ENCODE measurements at regions not wholly inside any gene's neighbourhood (a gene's known extent, or its start where the extent isn't known, plus 50 kb on each side); places are given as distances from the start of the nearest gene placed in this dataset.
A peak's percentile ranks its signal among the peaks of the same experiment; 100 is the strongest.

DNA sequence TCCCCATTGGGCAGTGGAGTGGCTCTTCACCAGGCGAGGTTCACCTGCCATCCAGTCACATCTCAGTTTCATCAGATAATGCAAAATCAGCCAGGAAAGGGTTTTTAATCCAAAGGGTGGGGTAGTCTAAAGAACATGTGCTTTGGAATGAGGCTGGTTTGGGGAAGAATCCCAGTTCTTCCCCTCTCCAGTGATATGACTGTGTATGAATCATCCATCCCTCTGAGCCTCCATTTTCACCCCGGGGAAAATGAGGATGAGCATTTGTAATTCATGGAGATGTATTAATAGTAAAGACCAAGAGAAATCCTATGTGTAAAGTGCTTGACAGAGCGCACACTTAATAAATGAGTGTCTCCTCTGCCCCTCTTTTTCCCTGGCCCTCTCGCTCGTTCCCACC lies 215.1 kb upstream of the FGGY start:
- WGBS, 2 experiments (ENCODE audit: extremely low coverage in 1 of 2, insufficient coverage in 1 of 2, insufficient read length in 1 of 2, insufficient replicate concordance in 2 of 2, low coverage in 1 of 2, low lambda C conversion rate in 2 of 2, missing lambda C conversion rate in 1 of 2) = 94% methylated on average over 5 of the region's 5 CpGs; no CpG with 5 or more reads in 1 of the 2 experiments
- Histone ChIP-seq H3K23me2 (ENCODE audit: low read depth, low read length) (no peaks in the 10 kb centered on the region), H3K79me1 (ENCODE audit: low read depth, low read length) (no peaks in the 10 kb centered on the region), H3K18ac (ENCODE audit: extremely low read depth, low read length) (peak overlapping the region; percentile 62; the same call in 1 of the 2 replicates), H3K4me2 (ENCODE audit: insufficient read depth in 1 of 2, low read depth in 2 of 2, low read length in 2 of 2) (no peak overlapping the region), H3K9me3 (ENCODE audit: insufficient read depth in 2 of 2, low read depth in 1 of 2, low read length in 1 of 2) (no peaks in the 10 kb centered on the region), H2AFZ (ENCODE audit: low read length) (no peak overlapping the region), H3K36me3 (ENCODE audit: control insufficient read depth in 2 of 4, insufficient read depth in 4 of 4, low read length in 3 of 4) (no peaks in the 10 kb centered on the region), H4K5ac (ENCODE audit: insufficient read length, low read depth, low read length) (no peak overlapping the region), H2BK15ac (ENCODE audit: low read length) (no peak overlapping the region), H3K56ac (replicated peaks; ENCODE audit: insufficient read length, low read depth, low read length) (no peak overlapping the region), H2BK12ac (ENCODE audit: low read depth, low read length) (0 out of 2 replicates have a peak overlapping the region, but pooled peaks have one; percentile 64), H3K4ac (replicated peaks; ENCODE audit: insufficient read length, low read depth, low read length) (no peak overlapping the region), H4K91ac (replicated peaks; ENCODE audit: insufficient read length, low read length) (no peak overlapping the region), H3K9ac (replicated peaks in 1 of 4; ENCODE audit: extremely low read depth in 1 of 4, low read depth in 3 of 4, low read length in 3 of 4) (no peak overlapping the region), H4K8ac (ENCODE audit: extremely low read depth, insufficient read depth, low read length) (no peak overlapping the region), H3K23ac (ENCODE audit: insufficient read length) (no peak overlapping the region), H3K27me3 (replicated peaks in 1 of 4; ENCODE audit: control insufficient read depth in 3 of 4, extremely low read depth in 1 of 4, insufficient read depth in 3 of 4, low read length in 3 of 4) (no peaks in the 10 kb centered on the region), H3K14ac (ENCODE audit: insufficient read length) (no peak overlapping the region), H2BK20ac (ENCODE audit: low read length) (peak overlapping the region; percentile 95), H2BK120ac (replicated peaks; ENCODE audit: low read depth, low read length) (peak overlapping the region; percentile 11), H3K79me2 (ENCODE audit: control insufficient read depth in 1 of 2, insufficient read depth in 2 of 2, low read length in 2 of 2) (no peaks in the 10 kb centered on the region), H2BK5ac (ENCODE audit: low read depth, low read length) (peak overlapping the region; percentile 69; the same call in 1 of the 2 replicates), H4K20me1 (replicated peaks in 1 of 2; ENCODE audit: control insufficient read depth in 1 of 2, insufficient read depth in 2 of 2, low read length in 2 of 2) (no peaks in the 10 kb centered on the region), H3K27ac (ENCODE audit: low read depth, low read length) (no peak overlapping the region), H3K4me1 (replicated peaks in 1 of 4; ENCODE audit: control insufficient read depth in 3 of 4, insufficient read depth in 4 of 4, low read length in 3 of 4) (peaks cover 10 to 32% (median 21%) of the 10 kb centered on the region in 4 experiments), H3K4me3 (ENCODE audit: extremely low read depth in 1 of 4, insufficient read depth in 2 of 4, low read depth in 3 of 4, low read length in 4 of 4) (no peak overlapping the region), H2AK5ac (ENCODE audit: low read depth, low read length) (peak overlapping the region; percentile 66; the same call in 1 of the 2 replicates)
- no peak for FAIRE-seq
- TF ChIP-seq POLR2AphosphoS5 (IDR thresholded peaks at IDR 0.05; ENCODE audit: low read depth, low read length) (no peak), CREB1 (IDR thresholded peaks at IDR 0.05) (no peak)
- no peak for DNase-seq (ENCODE audit: low read depth in 1 of 2, low spot score in 2 of 2)
- CTCF ChIA-PET (ENCODE audit: partially characterized antibody) = no interaction called here
- POLR2A ChIA-PET (ENCODE audit: partially characterized antibody) = no interaction called here

Data from H1 (cell line).